Hepatocyte (in vitro differentiated cells): ENCODE measurements at regions not wholly inside any gene's neighbourhood (a gene's known extent, or its start where the extent isn't known, plus 50 kb on each side); places are given as distances from the start of the nearest gene placed in this dataset.

Source experiments
- EZH2 ChIP-seq: fragments of 200-600 bp; sonication (generic); IDR thresholded peaks from 2 replicates; pipeline ENCODE4 v1.6.1; 2016; ENCODE audit warnings: antibody characterized with exemption, mild to moderate bottlenecking, borderline replicate concordance
- EZH2phosphoT487 ChIP-seq: fragments of 200-600 bp; sonication (generic); IDR thresholded peaks from one replicate; pipeline ENCODE4 v1.6.1; 2018; ENCODE audit warnings: antibody characterized with exemption, mild to moderate bottlenecking, low read depth, moderate library complexity; ENCODE audit not compliant: unreplicated experiment, severe bottlenecking
- TF ChIP-seq, protein P1 (sequence below): fragments of 200-600 bp; sonication (generic); IDR thresholded peaks from 2 replicates; pipeline ENCODE4 v1.5.1; 2016; ENCODE audit warnings: antibody characterized with exemption, mild to moderate bottlenecking; ENCODE audit not compliant: poor library complexity

DNA sequence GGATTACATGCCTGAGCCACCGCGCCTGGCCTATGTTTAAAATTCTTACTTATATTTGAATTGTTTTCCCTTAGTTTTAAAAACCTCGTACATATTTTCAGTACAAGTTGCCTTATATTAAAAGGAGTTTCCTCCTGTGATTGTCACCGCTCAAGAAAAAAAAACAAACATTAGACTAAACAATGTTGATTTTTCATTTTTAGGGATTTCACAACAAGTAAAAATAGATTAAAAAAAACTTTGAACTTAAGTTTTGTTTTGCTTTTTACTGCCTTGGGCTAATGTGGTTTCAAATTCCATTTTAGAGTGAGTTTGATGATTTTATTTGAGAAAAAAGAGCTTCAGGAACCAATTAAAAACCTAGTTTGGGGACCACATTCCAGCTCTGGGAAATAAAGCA is 1196.6 kb upstream of the CDH18 start:
- TF ChIP-seq, protein P1, sequence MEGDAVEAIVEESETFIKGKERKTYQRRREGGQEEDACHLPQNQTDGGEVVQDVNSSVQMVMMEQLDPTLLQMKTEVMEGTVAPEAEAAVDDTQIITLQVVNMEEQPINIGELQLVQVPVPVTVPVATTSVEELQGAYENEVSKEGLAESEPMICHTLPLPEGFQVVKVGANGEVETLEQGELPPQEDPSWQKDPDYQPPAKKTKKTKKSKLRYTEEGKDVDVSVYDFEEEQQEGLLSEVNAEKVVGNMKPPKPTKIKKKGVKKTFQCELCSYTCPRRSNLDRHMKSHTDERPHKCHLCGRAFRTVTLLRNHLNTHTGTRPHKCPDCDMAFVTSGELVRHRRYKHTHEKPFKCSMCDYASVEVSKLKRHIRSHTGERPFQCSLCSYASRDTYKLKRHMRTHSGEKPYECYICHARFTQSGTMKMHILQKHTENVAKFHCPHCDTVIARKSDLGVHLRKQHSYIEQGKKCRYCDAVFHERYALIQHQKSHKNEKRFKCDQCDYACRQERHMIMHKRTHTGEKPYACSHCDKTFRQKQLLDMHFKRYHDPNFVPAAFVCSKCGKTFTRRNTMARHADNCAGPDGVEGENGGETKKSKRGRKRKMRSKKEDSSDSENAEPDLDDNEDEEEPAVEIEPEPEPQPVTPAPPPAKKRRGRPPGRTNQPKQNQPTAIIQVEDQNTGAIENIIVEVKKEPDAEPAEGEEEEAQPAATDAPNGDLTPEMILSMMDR = no peak
- TF ChIP-seq EZH2 (no peak), EZH2phosphoT487 (no peak)
